ENCODE measurements at regions not wholly inside any gene's neighbourhood (a gene's known extent, or its start where the extent isn't known, plus 50 kb on each side); places are given as distances from the start of the nearest gene placed in this dataset.

- no peak for TF ChIP-seq TSHZ2 (CRISPR knock-in tag; IDR thresholded peaks at IDR 0.05)
Measured at GRCh38 chr3:105243076-105243475, 123.6 kb upstream of the ALCAM start (continued).

GRCh38 chr3:105246536-105246935 lies 120.2 kb upstream of the ALCAM start:
- TF ChIP-seq PATZ1 (CRISPR knock-in tag; IDR thresholded peaks at IDR 0.05; ENCODE audit: borderline replicate concordance), result no peak
- no peak for TF ChIP-seq CREB5 (CRISPR knock-in tag; IDR thresholded peaks at IDR 0.05; ENCODE audit: low read depth)
- TF ChIP-seq ZC3H10 (CRISPR knock-in tag; IDR thresholded peaks at IDR 0.05), result no peak
- TF ChIP-seq SNAI2 (CRISPR knock-in tag; IDR thresholded peaks at IDR 0.05), result no peak
- no peak for TF ChIP-seq GLIS3 (CRISPR knock-in tag; IDR thresholded peaks at IDR 0.05)
- TF ChIP-seq TSHZ2 (CRISPR knock-in tag; IDR thresholded peaks at IDR 0.05), result no peak
- no peak for TF ChIP-seq ZNF8 (CRISPR knock-in tag; IDR thresholded peaks at IDR 0.05)
- TF ChIP-seq ZNF565 (CRISPR knock-in tag; conservative IDR thresholded peaks at IDR 0.05; ENCODE audit: low read depth), result no peak
- no peak for TF ChIP-seq BACH2 (CRISPR knock-in tag; IDR thresholded peaks at IDR 0.05; ENCODE audit: borderline replicate concordance)
- no peak for TF ChIP-seq ZFP30 (CRISPR knock-in tag; IDR thresholded peaks at IDR 0.05)
- no peak for TF ChIP-seq RARB (CRISPR knock-in tag; IDR thresholded peaks at IDR 0.05)
- TF ChIP-seq TCF4 (CRISPR knock-in tag; IDR thresholded peaks at IDR 0.05; ENCODE audit: borderline replicate concordance), result no peak
- no peak for TF ChIP-seq TOX (CRISPR knock-in tag; IDR thresholded peaks at IDR 0.05; ENCODE audit: borderline replicate concordance)
- TF ChIP-seq POU6F1 (CRISPR knock-in tag; IDR thresholded peaks at IDR 0.05; ENCODE audit: borderline replicate concordance, low read depth), result no peak
- no peak for TF ChIP-seq OSR1 (CRISPR knock-in tag; IDR thresholded peaks at IDR 0.05)
- TF ChIP-seq CSDC2 (CRISPR knock-in tag; IDR thresholded peaks at IDR 0.05), result no peak
- no peak for TF ChIP-seq ARNTL (CRISPR knock-in tag; IDR thresholded peaks at IDR 0.05; ENCODE audit: borderline replicate concordance, low read depth)
- TF ChIP-seq PPARA (CRISPR knock-in tag; IDR thresholded peaks at IDR 0.05; ENCODE audit: borderline replicate concordance), result no peak
- ATAC-seq, result no peak

- no peak for TF ChIP-seq TSHZ2 (CRISPR knock-in tag; IDR thresholded peaks at IDR 0.05)
- TF ChIP-seq ZNF70 (CRISPR knock-in tag; IDR thresholded peaks at IDR 0.05), result no peak
- no peak for TF ChIP-seq ZNF8 (CRISPR knock-in tag; IDR thresholded peaks at IDR 0.05)
- no peak for TF ChIP-seq GLIS3 (CRISPR knock-in tag; IDR thresholded peaks at IDR 0.05)
- TF ChIP-seq CSDC2 (CRISPR knock-in tag; IDR thresholded peaks at IDR 0.05), result no peak
- TF ChIP-seq ZC3H10 (CRISPR knock-in tag; IDR thresholded peaks at IDR 0.05), result no peak
- no peak for TF ChIP-seq TCF4 (CRISPR knock-in tag; IDR thresholded peaks at IDR 0.05; ENCODE audit: borderline replicate concordance)
- TF ChIP-seq OSR1 (CRISPR knock-in tag; IDR thresholded peaks at IDR 0.05), result no peak
- peak; percentile 52 for TF ChIP-seq ISL1 (CRISPR knock-in tag; IDR thresholded peaks at IDR 0.05)
- ATAC-seq, result no peak
Measured at GRCh38 chr3:105253225-105253624, 113.5 kb upstream of the ALCAM start.
